HG02885 (cell line): ENCODE measurements at regions not wholly inside any gene's neighbourhood (a gene's known extent, or its start where the extent isn't known, plus 50 kb on each side); places are given as distances from the start of the nearest gene placed in this dataset.
"Not testable (repeated sequence)": the region's sequence is repeated elsewhere in the genome, so short reads cannot be mapped to it uniquely, and the experiment has no call there.

Experiments used
- ATAC-seq: cut with Tn5 transposase; IDR thresholded peaks from one replicate; pipeline ENCODE4 v1.9.1; 2021; ENCODE audit warnings: mild to moderate bottlenecking; ENCODE audit not compliant: unreplicated experiment, poor library complexity

GRCh38 chr6:88390998-88391397, 224.9 kb upstream of the CNR1 start:
- not testable (repeated sequence) for ATAC-seq

- no peak for ATAC-seq
Measured at GRCh38 chr6:88388589-88388988, 222.4 kb upstream of the CNR1 start.

DNA sequence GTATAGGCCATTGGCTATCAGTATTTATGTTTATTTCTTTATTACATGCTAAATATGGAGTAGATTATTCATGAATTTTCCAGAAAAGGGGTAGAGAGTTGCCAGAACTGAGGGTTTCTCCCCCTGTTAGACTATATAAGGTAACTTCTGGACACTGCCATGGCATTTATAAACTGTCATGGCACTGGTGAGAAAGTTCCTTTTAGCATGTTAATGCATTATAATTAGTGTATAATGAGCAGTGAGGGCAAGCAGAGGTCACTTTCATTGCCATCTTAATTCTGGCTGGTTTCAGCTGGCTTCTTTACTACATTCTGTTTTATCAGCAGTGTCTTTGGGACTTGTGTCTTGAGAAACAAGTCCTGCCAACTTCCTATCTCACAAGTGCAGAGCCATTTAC, 220.0 kb upstream of the CNR1 start:
- ATAC-seq, result no peak

DNA sequence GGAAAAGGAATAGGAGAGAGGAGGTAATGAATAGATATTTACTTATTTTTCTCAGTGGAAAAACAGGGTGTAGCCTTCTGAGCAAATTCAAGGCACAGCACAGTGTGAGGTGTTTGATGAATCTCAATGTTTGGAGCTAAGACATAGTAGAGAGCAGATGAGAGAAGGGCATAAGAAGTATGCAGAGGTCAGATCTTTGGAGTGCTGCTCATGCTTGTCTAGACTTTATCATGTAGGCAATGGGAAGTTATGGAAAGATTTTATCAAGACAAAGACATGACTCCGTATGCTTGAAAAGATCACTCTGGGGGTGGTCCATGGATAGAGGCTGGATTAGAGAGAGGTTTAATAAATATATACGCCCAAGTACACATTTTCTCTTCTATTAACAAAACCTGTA, 217.0 kb upstream of the CNR1 start:
- ATAC-seq, result no peak

DNA sequence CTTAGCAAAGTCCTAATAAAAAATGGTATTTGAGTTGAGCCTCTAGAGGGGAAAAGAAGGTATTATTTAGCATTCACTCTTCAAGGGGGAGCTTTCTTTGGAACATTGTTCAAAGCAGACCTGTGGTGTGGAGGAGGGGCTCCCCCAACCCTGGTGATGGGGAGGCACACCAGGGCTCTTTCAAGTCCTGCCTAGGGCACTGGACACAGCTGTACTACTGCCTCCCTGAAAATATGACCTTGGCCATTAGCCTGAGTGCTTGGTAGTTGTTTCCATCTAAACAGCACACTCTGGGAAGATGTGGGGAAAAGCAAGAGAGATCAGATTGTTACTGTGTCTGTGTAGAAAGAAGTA, 215.1 kb upstream of the CNR1 start:
- no peak for ATAC-seq

DNA sequence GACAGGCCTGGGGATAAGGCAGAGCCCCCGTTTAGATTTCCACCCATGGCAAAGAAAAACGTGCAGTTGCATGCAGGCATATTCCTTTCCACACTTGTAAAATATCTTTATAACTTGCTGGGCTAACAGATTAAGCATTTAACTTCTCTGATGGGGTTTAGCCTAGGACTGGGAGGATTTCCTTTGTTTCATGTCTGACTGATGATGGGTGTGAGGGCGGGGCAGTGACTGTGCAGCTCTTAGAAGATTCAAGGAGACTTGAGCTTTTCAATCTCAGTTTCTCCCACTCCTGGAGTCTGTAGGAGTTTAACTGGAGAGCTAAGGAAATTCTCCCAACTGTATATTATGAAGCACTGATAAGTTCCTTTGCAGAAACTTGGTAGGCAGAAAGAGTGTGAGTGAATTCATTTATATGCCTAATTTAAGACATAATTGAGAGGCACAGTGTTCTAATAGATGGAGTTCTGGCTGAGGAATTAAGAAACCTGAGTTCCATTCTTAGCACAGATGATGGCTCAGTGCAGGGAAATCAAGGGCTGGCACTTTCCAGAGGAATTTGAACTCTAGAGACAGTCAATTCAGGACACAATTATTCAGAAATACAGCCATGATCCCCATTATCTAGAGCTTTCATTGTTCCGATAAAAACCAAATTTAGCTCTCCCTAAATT, 214.6 kb upstream of the CNR1 start:
- no peak for ATAC-seq

GRCh38 chr6:88380083-88380482, 213.9 kb upstream of the CNR1 start:
- no peak for ATAC-seq

DNA sequence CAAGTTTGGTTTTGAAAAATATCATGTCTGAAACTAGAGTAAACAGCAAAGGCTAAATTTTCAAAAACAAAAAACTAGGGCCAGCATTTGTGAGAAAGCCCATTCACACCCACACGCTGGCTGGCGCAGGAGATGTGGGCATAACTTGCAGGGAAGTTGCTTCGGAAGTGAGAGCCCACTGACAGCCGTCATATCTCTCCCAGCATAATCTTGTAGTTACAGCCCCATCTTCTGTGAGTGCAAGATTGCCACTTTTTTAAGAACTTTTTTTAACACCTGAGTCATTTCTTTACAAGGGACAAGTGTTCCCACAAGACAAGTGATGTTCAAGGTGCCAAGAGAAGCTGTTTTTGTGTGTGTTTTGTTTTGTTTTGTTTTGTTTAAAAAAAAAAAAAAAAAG, 212.5 kb upstream of the CNR1 start:
- ATAC-seq, result no peak

GRCh38 chr6:88377976-88378568, 211.9 kb upstream of the CNR1 start:
- ATAC-seq, result no peak

DNA sequence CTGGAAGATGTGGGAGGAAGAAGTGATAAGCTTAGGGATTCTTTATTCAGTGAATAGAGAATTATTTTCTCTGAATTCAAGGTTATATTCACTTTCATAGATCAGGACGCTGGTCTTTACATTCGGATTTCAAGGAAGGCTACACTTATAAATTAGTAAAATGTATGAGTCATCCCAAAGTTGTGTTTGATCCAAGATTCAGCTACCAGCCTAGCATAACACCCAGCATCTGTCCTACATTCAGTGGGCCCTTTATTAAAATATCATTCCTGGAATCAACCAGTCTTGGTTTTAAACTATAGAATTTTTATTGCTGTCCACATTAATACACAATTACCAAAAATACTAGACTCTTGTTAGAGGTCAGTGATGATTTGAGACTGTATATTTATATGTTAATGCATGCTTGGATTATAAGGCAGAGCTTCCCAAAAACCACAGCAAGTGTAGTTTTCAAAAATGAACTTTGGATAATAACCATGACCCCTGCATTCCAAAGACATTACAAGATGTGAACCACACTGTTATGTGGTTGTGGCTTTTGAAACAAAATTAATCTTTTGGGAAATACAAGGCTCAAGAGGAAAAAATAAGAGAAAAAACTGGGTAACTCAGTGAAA, 210.7 kb upstream of the CNR1 start:
- no peak for ATAC-seq

DNA sequence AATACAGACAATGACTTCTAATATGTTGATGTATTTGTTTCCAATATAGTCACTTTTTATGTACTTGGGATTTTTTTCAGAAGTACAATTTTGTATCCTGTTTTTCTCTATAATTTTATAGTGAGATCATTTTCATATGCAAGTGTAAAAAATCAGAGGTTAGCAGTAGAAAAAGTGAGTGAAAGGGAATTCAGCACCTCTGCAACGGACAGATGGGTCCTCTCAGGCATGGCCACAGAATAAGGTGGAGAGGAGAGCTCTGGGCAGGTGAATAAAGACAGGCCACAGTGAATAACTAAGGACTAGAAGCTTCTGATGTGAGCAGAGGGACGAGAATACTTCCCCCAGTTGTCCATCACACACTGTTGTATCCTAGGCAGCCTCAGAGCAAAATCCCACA, 210.1 kb upstream of the CNR1 start:
- ATAC-seq, result no peak

DNA sequence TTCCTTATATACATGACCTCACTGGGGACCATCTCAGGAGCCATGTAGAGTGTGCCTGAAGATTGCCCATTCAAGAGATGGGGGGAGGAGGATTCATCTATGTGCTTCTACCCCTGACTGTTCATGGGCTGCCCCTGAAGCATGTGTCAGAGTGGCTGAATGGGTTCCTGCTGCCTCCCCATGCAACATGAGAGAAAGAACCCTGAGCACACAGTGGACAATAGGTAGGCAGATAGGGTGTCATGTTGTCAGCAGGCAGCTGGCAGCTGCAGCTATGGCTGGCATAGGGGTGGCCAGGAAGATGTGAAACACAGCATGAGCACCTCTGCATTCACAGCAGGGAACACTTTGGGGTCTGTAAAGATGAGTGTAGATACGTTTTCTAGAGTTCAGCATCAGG, 208.4 kb upstream of the CNR1 start:
- no peak for ATAC-seq

GRCh38 chr6:88371480-88371879, 205.3 kb upstream of the CNR1 start:
- ATAC-seq, result no peak

DNA sequence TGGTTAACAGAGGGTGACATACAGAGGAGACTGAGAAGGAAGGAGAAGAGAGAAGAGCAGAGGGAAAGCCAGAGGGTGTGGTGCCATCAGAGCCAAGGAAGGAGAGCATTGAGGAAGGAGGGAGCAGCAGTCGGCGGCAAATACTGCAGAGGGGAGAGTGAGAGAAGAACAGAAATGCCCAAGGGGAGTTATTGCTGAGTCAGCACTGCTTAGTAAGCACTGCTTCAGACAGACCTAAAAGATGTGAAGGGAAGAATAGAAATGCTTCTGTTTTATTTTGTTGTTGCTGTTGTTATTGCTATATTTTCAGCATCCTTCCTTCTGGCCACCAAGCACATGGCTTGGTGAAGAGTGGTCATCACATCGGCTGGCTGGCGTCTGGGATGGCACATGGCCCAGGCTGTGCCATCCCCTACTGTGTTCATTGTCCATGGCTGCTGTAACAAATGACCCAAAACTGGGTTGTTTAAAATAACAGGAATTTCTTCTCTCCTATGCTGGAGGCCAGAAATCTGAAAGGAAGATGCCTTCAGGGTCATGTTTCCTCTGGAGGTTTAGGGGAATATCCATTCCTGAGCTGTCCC, 204.1 kb upstream of the CNR1 start:
- no peak for ATAC-seq

DNA sequence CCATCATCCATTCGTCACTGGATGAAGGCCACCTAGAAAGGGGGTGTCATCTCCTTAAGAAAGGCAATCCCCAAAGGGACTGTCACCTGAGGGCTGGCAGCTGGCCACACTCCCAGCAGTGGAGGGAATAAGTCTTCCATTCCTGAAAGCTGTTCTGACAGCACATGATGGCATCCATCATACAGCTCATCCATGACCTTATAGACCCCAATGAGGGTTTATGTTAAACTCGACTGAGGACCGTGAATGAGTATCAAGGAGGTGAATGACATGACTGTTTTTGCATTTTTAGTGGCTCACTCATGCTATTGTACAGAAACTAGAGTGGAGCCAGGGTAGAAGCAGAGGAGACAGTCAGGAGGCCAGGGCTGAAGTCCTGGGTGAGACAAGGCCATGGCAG, 203.1 kb upstream of the CNR1 start:
- ATAC-seq, result no peak

DNA sequence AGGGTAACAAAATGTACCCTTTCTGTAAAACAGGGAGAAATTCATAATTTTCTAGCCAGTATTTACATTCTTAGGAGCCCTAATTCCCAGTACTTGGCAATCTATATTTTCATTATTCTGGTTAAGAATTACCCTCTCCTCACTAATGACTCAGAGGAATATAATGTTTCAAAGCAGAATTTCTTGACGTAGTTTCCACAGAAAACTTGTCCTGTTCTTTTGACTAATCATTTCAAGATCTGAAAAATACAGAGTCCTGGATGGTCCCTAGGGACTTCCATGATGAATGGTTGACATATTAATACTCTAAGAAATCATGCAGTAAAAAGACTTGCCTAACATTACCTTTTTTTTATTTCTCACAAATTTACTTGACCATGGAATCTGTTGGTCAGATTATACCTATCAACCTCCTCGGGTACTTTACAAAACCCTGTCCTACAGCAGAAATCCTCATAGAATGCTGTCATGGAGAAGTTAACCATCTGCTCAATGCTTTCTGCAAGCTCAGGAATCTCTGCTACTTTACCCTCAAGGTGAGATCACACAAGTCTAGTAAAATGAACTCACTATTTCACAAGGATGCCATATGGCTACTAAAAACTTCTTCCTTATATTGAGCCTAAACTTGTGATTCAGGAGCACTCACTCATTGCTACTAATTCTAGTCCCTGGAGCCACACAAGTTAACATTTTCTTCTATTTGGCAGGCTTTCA, 202.1 kb upstream of the CNR1 start:
- ATAC-seq, result no peak

GRCh38 chr6:88367248-88367647, 201.1 kb upstream of the CNR1 start:
- ATAC-seq, result no peak

DNA sequence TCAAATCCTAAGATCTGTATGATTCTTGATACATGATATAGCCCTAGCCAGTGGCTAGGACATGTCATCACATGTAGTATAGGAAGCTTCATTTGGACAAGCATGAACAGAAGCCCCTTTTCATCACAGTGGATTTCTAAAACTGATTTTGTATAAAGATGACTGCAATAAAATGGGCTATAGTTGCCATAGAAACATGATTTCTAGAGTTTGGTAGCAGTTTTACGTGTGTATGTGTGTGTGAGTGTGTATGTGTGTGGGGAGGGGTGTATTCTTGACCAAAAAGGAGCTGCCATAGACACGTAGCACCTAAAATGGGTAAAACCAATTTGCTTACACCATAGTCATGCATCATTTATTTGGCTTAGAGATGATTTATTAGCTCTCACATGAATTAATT, 200.5 kb upstream of the CNR1 start:
- ATAC-seq, result no peak

DNA sequence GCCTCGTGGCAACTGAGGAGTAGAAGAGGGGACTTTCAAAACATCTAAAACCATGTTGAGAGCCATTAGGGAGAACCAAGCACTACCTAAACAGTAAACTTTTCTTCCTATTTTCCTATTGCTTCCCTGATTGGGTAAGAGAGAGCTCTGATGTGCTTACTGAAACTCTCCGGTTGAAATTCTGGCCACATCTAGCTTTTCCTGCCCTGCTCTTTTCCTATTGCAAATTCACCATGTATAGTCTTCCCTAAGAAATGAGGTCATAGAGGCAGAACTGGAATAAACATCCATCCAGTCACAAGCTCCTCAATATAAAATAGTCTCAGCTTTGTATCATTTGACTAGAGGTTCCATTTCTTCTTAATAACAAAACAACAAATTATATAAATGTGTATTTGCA, 199.5 kb upstream of the CNR1 start:
- no peak for ATAC-seq

GRCh38 chr6:88365230-88365629, 199.1 kb upstream of the CNR1 start:
- ATAC-seq, result no peak

DNA sequence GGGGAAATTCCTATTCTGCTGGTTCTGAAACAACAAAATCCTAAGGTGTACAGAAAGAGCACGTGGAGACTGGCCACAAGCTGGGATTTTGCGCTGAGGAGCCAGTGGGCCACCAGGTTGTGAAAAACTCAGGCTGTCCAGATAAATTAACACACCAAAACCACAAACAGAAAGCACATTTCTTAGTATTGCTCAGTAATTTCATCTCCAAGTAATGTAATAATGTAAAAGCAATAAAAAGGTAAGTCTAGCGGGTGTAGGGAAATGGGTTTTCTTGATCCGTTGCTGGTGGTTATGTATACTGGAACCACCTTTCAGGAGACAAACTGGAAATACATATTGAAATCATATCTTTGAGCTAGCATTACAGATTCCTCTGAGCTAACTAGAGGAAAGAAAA, 195.6 kb upstream of the CNR1 start:
- no peak for ATAC-seq
